Neural crest cell (in vitro differentiated cells): ENCODE measurements at regions not wholly inside any gene's neighbourhood (a gene's known extent, or its start where the extent isn't known, plus 50 kb on each side); places are given as distances from the start of the nearest gene placed in this dataset.

Source experiments
- DNase-seq: peaks from one replicate; pipeline ENCODE4 v3.0.0; 2021; ENCODE audit warnings: low read depth, mixed read lengths, low spot score
- H3K27ac Mint-ChIP-seq: one replicate; pipeline ENCODE4 v1.8.0; 2021; ENCODE audit warnings: mild to moderate bottlenecking, mixed read lengths; ENCODE audit not compliant: unreplicated experiment
- H3K27me3 Mint-ChIP-seq: 2 replicates; pipeline ENCODE4 v1.8.0; 2021; ENCODE audit warnings: low read depth, mild to moderate bottlenecking, mixed read lengths
- H3K36me3 Mint-ChIP-seq: 2 replicates; pipeline ENCODE4 v1.8.0; 2021; ENCODE audit warnings: low read depth, mild to moderate bottlenecking, mixed read lengths
- H3K4me1 Mint-ChIP-seq: 2 replicates; pipeline ENCODE4 v1.8.0; 2021; ENCODE audit warnings: mixed read lengths
- H3K4me3 Mint-ChIP-seq: one replicate; pipeline ENCODE4 v1.8.0; 2021; ENCODE audit warnings: mild to moderate bottlenecking, mixed read lengths
- H3K9me3 Mint-ChIP-seq: 2 replicates; pipeline ENCODE4 v1.8.0; 2021; ENCODE audit warnings: mixed read lengths
- CTCF ChIP-seq: fragments of 200-600 bp; sonication (generic); conservative IDR thresholded peaks from 2 replicates; pipeline ENCODE4 v1.5.0; 2021; ENCODE audit warnings: antibody characterized with exemption, mild to moderate bottlenecking

DNA sequence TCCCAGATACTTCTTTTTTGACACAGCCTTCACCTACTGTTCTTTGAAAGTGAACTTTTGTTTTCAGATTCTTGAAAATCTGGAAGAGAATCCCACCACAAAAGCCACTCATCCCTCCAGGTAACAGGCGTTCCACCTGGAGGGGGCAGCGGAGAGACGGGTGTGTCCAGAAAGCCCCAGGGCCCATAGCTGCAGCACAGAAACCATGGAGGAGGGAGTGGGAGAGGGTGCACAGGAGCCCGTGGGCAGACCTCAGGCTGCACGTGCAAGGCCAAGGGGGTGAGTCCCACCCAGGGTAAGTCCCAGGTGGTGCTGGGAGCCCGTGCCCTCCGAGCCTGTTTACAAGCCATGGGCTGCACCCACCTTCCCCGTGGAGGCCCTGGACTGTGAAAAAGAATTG, 86.5 kb downstream of the PSMG1 start:
- no peak for TF ChIP-seq CTCF
- Mint-ChIP-seq H3K27ac (no peak overlapping the region), H3K4me1 (peaks cover 39% of the 10 kb centered on the region), H3K4me3 (no peak overlapping the region), H3K36me3 (no peaks in the 10 kb centered on the region), H3K27me3 (no peaks in the 10 kb centered on the region), H3K9me3 (no peaks in the 10 kb centered on the region)
- DNase-seq = no peak

DNA sequence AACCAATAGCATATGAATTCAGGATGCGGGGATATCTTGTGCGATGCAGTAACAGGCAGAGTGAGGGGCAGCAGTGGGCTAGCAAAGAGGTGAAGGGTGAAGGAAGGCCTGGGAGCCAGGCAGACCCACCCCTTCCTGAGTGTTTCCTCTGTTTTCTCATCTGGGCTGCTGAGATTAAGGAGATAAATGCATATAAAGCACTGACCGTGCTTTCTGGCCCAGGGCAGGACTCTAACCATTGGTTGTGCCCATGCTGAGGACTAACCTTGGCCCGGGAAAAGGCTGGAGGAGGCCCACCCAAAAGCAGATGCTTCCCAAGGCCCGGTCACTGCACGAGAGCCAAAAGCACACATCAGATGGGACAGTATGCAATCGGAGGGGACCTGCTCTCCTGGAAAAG, 87.6 kb downstream of the PSMG1 start:
- Mint-ChIP-seq H3K27ac (no peak overlapping the region), H3K9me3 (no peaks in the 10 kb centered on the region), H3K36me3 (no peaks in the 10 kb centered on the region), H3K27me3 (no peaks in the 10 kb centered on the region), H3K4me3 (no peak overlapping the region), H3K4me1 (peaks cover 38% of the 10 kb centered on the region)
- no peak for DNase-seq
- no peak for TF ChIP-seq CTCF

GRCh38 chr21:39094847-39095579, 88.2 kb downstream of the PSMG1 start:
- DNase-seq = no peak
- no peak for TF ChIP-seq CTCF
- Mint-ChIP-seq H3K4me1 (peaks cover 38% of the 10 kb centered on the region), H3K9me3 (no peaks in the 10 kb centered on the region), H3K4me3 (no peak overlapping the region), H3K36me3 (no peaks in the 10 kb centered on the region), H3K27me3 (no peaks in the 10 kb centered on the region), H3K27ac (no peak overlapping the region)

DNA sequence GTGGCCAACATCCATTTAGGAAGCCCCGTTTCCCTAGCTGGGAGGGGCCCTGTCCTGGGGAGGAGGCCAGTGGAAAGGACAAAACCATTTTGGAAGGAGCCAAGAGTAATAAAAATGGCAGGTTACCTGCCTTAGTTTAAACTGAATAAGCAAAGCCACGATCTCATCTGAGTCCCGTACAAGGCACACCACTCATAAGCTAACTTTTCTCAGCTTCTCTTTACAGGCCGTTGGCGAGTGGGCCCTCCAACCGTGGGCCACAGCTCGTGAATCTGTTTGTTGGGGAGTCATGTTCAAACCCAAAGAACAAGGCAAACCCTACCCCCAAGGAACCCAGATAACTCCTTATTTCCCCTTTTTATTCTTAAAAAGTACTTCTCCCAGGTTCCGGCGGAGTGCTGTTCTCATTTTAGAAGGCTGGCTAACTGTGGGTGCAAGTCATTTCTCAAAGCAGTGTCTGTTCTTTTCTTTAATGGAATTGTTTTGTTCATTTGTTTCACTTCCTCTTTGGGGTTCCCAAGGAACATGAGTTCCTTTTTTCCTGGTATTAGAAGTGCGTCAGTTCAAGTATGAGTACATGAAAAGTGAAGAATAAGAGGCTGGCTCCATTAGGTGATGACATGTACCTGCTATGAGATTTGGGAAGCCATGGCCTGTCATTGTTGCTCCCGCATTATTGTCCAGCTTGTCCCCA, 89.0 kb downstream of the PSMG1 start:
- Mint-ChIP-seq H3K4me3 (no peak overlapping the region), H3K27ac (no peak overlapping the region)

DNA sequence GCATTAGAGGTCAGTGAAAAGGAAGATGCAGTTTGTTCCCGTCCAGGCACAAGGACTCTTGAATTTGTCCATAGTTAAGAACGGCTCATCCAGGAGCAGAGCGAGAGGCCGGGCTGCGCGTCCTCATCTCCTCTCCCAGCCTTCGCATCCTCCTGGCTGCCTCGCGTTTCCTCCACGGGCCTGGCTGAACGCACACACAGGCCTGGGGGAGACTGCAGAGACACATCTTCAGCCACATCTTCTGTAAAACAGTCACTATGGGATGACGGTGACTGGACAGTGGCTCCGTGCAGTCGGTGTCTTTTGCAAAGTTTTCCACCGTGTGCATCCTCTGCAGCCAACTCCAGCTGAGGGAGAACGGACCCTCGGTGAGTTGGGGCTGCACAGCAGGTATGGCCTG, 89.7 kb downstream of the PSMG1 start:
- no peak for TF ChIP-seq CTCF
- peaks cover 3% of the 10 kb centered on the region for H3K27me3 Mint-ChIP-seq
- no peak overlapping the region for H3K4me3 Mint-ChIP-seq
- no peaks in the 10 kb centered on the region for H3K36me3 Mint-ChIP-seq
- no peak overlapping the region for H3K27ac Mint-ChIP-seq
- no peak for DNase-seq
- H3K9me3 Mint-ChIP-seq = peaks cover 3% of the 10 kb centered on the region
- peaks cover 32% of the 10 kb centered on the region for H3K4me1 Mint-ChIP-seq

More for the DNA sequence above, 89.0 kb downstream of the PSMG1 start:
- Mint-ChIP-seq H3K9me3 (no peaks in the 10 kb centered on the region), H3K4me1 (peaks cover 33% of the 10 kb centered on the region), H3K27me3 (no peaks in the 10 kb centered on the region), H3K36me3 (no peaks in the 10 kb centered on the region)
- no peak for DNase-seq
- no peak for TF ChIP-seq CTCF
